HEK293T (cell line): ENCODE measurements at regions not wholly inside any gene's neighbourhood (a gene's known extent, or its start where the extent isn't known, plus 50 kb on each side); places are given as distances from the start of the nearest gene placed in this dataset.

Experiments
- BHLHE40 ChIP-seq: fragments of 450-650 bp; IDR thresholded peaks from 2 replicates; pipeline ENCODE4 v1.6.1; 2016; ENCODE audit warnings: mild to moderate bottlenecking, moderate library complexity, borderline replicate concordance
- ELF4 ChIP-seq: fragments of 450-650 bp; IDR thresholded peaks from 2 replicates; pipeline ENCODE4 v1.6.1; 2017; ENCODE audit warnings: antibody characterized with exemption
- FOXK2 ChIP-seq: fragments of 450-650 bp; IDR thresholded peaks from 2 replicates; pipeline ENCODE4 v1.6.1; 2016; ENCODE audit warnings: mild to moderate bottlenecking
- HDGF ChIP-seq: fragments of 450-650 bp; IDR thresholded peaks from 2 replicates; pipeline ENCODE4 v1.6.1; 2017; ENCODE audit warnings: antibody characterized with exemption, borderline replicate concordance
- SP1 ChIP-seq: fragments of 450-650 bp; IDR thresholded peaks from 2 replicates; pipeline ENCODE4 v1.6.1; 2017
- ZNF384 ChIP-seq: fragments of 450-650 bp; IDR thresholded peaks from 2 replicates; pipeline ENCODE4 v1.6.1; 2016

DNA sequence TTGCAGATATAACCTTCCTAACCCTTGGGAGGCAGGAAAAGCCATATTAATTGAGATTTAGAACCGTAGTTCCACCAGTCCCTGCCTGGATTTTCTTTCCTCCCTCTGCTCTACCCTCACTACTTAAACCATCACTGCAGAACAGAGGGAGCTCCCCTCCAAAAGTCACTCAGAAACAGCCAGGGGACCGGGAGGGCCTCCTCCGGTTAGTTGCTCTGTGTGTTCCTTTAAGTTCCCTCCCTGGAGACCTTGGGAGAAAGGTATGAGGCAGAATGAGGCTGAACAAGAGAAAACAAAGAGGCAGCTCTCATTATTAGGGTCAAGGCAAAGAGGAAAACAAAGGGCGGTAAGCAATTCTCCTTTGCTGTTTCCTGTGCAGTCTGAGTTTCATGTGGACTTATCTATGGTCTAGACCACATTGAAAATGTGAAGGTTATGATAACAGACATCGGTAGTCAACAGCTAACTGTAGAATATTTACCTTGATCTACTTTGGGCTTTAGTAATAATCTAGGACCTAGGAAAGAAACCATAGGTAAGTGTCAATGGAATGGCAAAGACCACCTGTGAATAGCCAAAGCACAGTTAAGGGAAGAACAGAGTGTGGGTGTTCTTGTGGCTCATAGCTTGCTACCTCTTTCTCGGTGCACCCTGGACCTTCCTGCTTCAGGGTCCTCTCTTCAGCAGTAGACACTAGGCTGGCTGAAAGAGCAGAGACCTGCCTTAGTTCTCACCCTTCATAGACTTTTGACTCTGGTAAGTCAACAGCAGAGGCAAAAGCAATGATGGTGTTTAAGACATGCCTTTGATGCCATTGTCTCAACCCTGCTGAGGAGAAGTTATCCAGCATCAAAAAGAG lies 250.9 kb upstream of the CITED2 start:
- TF ChIP-seq SP1 (no peak), ZNF384 (no peak), BHLHE40 (no peak), ELF4 (no peak), HDGF (no peak), FOXK2 (no peak)
